MM.1S (cell line): ENCODE measurements at regions not wholly inside any gene's neighbourhood (a gene's known extent, or its start where the extent isn't known, plus 50 kb on each side); places are given as distances from the start of the nearest gene placed in this dataset.

ENCODE experiments used
- EZH2 ChIP-seq: fragments of 300-600 bp; sonication (generic); optimal IDR thresholded peaks from 2 replicates; pipeline ENCODE3; 2017; ENCODE audit warnings: low read depth, mild to moderate bottlenecking, antibody characterized with exemption, low read length, mixed read lengths
- TF ChIP-seq, protein P1 (sequence below): fragments of 300-600 bp; sonication (generic); IDR thresholded peaks from 2 replicates; pipeline ENCODE4 v1.5.1; 2016; ENCODE audit warnings: antibody characterized with exemption, low read length, mixed read lengths

- TF ChIP-seq, protein P1, sequence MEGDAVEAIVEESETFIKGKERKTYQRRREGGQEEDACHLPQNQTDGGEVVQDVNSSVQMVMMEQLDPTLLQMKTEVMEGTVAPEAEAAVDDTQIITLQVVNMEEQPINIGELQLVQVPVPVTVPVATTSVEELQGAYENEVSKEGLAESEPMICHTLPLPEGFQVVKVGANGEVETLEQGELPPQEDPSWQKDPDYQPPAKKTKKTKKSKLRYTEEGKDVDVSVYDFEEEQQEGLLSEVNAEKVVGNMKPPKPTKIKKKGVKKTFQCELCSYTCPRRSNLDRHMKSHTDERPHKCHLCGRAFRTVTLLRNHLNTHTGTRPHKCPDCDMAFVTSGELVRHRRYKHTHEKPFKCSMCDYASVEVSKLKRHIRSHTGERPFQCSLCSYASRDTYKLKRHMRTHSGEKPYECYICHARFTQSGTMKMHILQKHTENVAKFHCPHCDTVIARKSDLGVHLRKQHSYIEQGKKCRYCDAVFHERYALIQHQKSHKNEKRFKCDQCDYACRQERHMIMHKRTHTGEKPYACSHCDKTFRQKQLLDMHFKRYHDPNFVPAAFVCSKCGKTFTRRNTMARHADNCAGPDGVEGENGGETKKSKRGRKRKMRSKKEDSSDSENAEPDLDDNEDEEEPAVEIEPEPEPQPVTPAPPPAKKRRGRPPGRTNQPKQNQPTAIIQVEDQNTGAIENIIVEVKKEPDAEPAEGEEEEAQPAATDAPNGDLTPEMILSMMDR: no peak
- no peak for TF ChIP-seq EZH2
Observed at GRCh38 chr12:60195483-60195882, 599.7 kb downstream of the SLC16A7 start.
